IMR-90 (cell line): ENCODE measurements at regions not wholly inside any gene's neighbourhood (a gene's known extent, or its start where the extent isn't known, plus 50 kb on each side); places are given as distances from the start of the nearest gene placed in this dataset.

ENCODE experiments used
- ATAC-seq: fragments of 200-7000 bp; cut with Tn5 transposase; 2 replicates; pipeline ENCODE4 v1.9.1; 2020; ENCODE audit warnings: low read depth, mild to moderate bottlenecking, moderate library complexity
- BruUV-seq: library from RNA; stranded (reverse); fragments of 400-500 nt; replicated peaks from 2 replicates; lab custom pipeline; 2021; lab: Mats Ljungman, UMichigan
- CTCF ChIA-PET: fragments of 300-600 bp; formaldehyde crosslinking; extraction: SDS; loops from one replicate; lab custom pipeline; 2021; ENCODE audit warnings: antibody characterized with exemption; lab: Yijun Ruan, JAX
- POLR2A ChIA-PET: fragments of 300-600 bp; sonication (Branson Sonifier 250); formaldehyde crosslinking; loops from one replicate; lab custom pipeline; 2022; ENCODE audit warnings: antibody characterized with exemption; ENCODE audit not compliant: unreplicated experiment; lab: Charles Lee
- DNase-seq: peaks from one replicate; pipeline ENCODE4 v3.0.0; 2013
- H2AFZ ChIP-seq: replicated peaks from 2 replicates; pipeline ENCODE3; 2013; ENCODE audit warnings: low read length, mild to moderate bottlenecking; ENCODE audit not compliant: poor library complexity
- H2AK5ac ChIP-seq: 2 replicates; pipeline ENCODE4 v1.6.1; 2013; ENCODE audit warnings: low read depth, low read length, inconsistent platforms
- H2AK9ac ChIP-seq: replicated peaks from 2 replicates; pipeline ENCODE3; 2013; ENCODE audit warnings: mild to moderate bottlenecking, low read depth, low read length, moderate library complexity; ENCODE audit not compliant: poor library complexity
- H2BK120ac ChIP-seq: 2 replicates; pipeline ENCODE4 v1.6.1; 2013; ENCODE audit warnings: low read depth, low read length, inconsistent platforms
- H2BK15ac ChIP-seq: 3 replicates; pipeline ENCODE4 v1.6.1; 2013; ENCODE audit warnings: low read depth, low read length, inconsistent platforms
- H2BK20ac ChIP-seq: 2 replicates; pipeline ENCODE4 v1.6.1; 2013; ENCODE audit warnings: low read depth, mild to moderate bottlenecking, inconsistent platforms, low read length, moderate library complexity
- H2BK5ac ChIP-seq: 2 replicates; pipeline ENCODE4 v1.6.1; 2013; ENCODE audit warnings: mild to moderate bottlenecking, low read depth, low read length, inconsistent platforms; ENCODE audit not compliant: poor library complexity, severe bottlenecking
- H3K14ac ChIP-seq: replicated peaks from 2 replicates; pipeline ENCODE4 v1.6.1; 2013; ENCODE audit warnings: low read depth, low read length, inconsistent platforms
- H3K18ac ChIP-seq: 2 replicates; pipeline ENCODE4 v1.6.1; 2013; ENCODE audit warnings: low read depth, low read length, control low read depth
- H3K23ac ChIP-seq: 2 replicates; pipeline ENCODE4 v1.6.1; 2013; ENCODE audit warnings: low read depth, low read length, inconsistent platforms
- H3K27ac ChIP-seq: 2 replicates; pipeline ENCODE4 v1.5.1; 2013; ENCODE audit warnings: mild to moderate bottlenecking, control low read depth, low read length; ENCODE audit not compliant: insufficient read depth
- H3K27me3 ChIP-seq: 2 replicates; pipeline ENCODE4 v1.6.1; 2013; ENCODE audit warnings: low read length; ENCODE audit not compliant: control insufficient read depth, insufficient read depth
- H3K36me3 ChIP-seq: 2 replicates; pipeline ENCODE4 v1.6.1; 2013; ENCODE audit warnings: low read length, mixed read lengths; ENCODE audit not compliant: control insufficient read depth, insufficient read depth
- H3K4ac ChIP-seq: 2 replicates; pipeline ENCODE4 v1.6.1; 2013; ENCODE audit warnings: low read depth, low read length, inconsistent platforms
- H3K4me1 ChIP-seq: 2 replicates; pipeline ENCODE4 v1.6.1; 2013; ENCODE audit warnings: low read length, mixed read lengths; ENCODE audit not compliant: control insufficient read depth, insufficient read depth
- H3K4me2 ChIP-seq: 2 replicates; pipeline ENCODE4 v1.6.1; 2013; ENCODE audit warnings: low read depth, mild to moderate bottlenecking, control low read depth, low read length, moderate library complexity
- H3K4me3 ChIP-seq: 2 replicates; pipeline ENCODE4 v1.5.1; 2013; ENCODE audit warnings: low read depth, mild to moderate bottlenecking, control low read depth, low read length, moderate library complexity; ENCODE audit not compliant: insufficient read depth
- H3K56ac ChIP-seq: 2 replicates; pipeline ENCODE4 v1.6.1; 2013; ENCODE audit warnings: low read length, inconsistent platforms; ENCODE audit not compliant: insufficient read depth; ENCODE audit errors: extremely low read depth
- H3K79me1 ChIP-seq, 2 experiments: 2 replicates each; pipeline ENCODE4 v1.6.1; 2013; ENCODE audit warnings: low read length in 2 of 2, inconsistent platforms in 1 of 2, low read depth in 1 of 2
- H3K9ac ChIP-seq: 2 replicates; pipeline ENCODE4 v1.6.1; 2013; ENCODE audit warnings: low read depth, low read length, control low read depth
- H3K9me1 ChIP-seq: 2 replicates; pipeline ENCODE4 v1.6.1; 2013; ENCODE audit warnings: low read length, inconsistent platforms; ENCODE audit not compliant: insufficient read depth
- H3K9me3 ChIP-seq: 2 replicates; pipeline ENCODE4 v1.6.1; 2013; ENCODE audit warnings: low read length; ENCODE audit not compliant: control insufficient read depth, insufficient read depth
- H4K20me1 ChIP-seq: 2 replicates; pipeline ENCODE4 v1.6.1; 2013; ENCODE audit warnings: low read length, inconsistent platforms; ENCODE audit not compliant: insufficient read depth
- H4K5ac ChIP-seq: 2 replicates; pipeline ENCODE4 v1.6.1; 2013; ENCODE audit warnings: mild to moderate bottlenecking, low read depth, low read length, control low read depth
- H4K8ac ChIP-seq, 2 experiments: 2 replicates each; pipeline ENCODE4 v1.6.1; 2013; ENCODE audit warnings: low read depth in 2 of 2, low read length in 2 of 2, control low read depth in 1 of 2, inconsistent platforms in 1 of 2
- H4K91ac ChIP-seq: 2 replicates; pipeline ENCODE4 v1.6.1; 2013; ENCODE audit warnings: low read depth, low read length, inconsistent platforms; ENCODE audit not compliant: insufficient read depth
- BHLHE40 ChIP-seq: fragments of 150-350 bp; IDR thresholded peaks from 2 replicates; pipeline ENCODE4 v1.6.1; 2016; ENCODE audit warnings: mild to moderate bottlenecking, low read depth, low read length
- CEBPB ChIP-seq: IDR thresholded peaks from 2 replicates; pipeline ENCODE4 v1.6.1; 2012; ENCODE audit warnings: low read depth, low read length, improper control_type of control experiment
- CHD1 ChIP-seq: IDR thresholded peaks from 2 replicates; pipeline ENCODE4 v1.6.1; 2012; ENCODE audit warnings: low read depth, low read length, improper control_type of control experiment
- CTCF ChIP-seq: conservative IDR thresholded peaks from 2 replicates; pipeline ENCODE4 v1.5.1; 2012; ENCODE audit warnings: mild to moderate bottlenecking, low read depth, low read length, improper control_type of control experiment
- ELK1 ChIP-seq: fragments of 150-350 bp; IDR thresholded peaks from 2 replicates; pipeline ENCODE4 v1.6.1; 2016; ENCODE audit warnings: low read depth, mild to moderate bottlenecking, low read length, moderate library complexity, borderline replicate concordance
- FOS ChIP-seq: fragments of 150-350 bp; IDR thresholded peaks from 2 replicates; pipeline ENCODE4 v1.6.1; 2016; ENCODE audit warnings: low read depth, low read length
- MXI1 ChIP-seq: IDR thresholded peaks from 2 replicates; pipeline ENCODE4 v1.6.1; 2012; ENCODE audit warnings: low read depth, mild to moderate bottlenecking, low read length, moderate library complexity, borderline replicate concordance
- POLR2A ChIP-seq: IDR thresholded peaks from 2 replicates; pipeline ENCODE4 v1.6.1; 2012; ENCODE audit warnings: mild to moderate bottlenecking, low read depth, low read length
- RAD21 ChIP-seq: IDR thresholded peaks from 2 replicates; pipeline ENCODE4 v1.6.1; 2012; ENCODE audit warnings: low read length, improper control_type of control experiment
- RCOR1 ChIP-seq: IDR thresholded peaks from 2 replicates; pipeline ENCODE4 v1.6.1; 2012; ENCODE audit warnings: mild to moderate bottlenecking, low read length, improper control_type of control experiment; ENCODE audit not compliant: insufficient replicate concordance
- RFX5 ChIP-seq: IDR thresholded peaks from 2 replicates; pipeline ENCODE4 v1.8.0; 2012; ENCODE audit warnings: low read depth, mild to moderate bottlenecking, low read length, moderate library complexity
- SMC3 ChIP-seq: fragments of 150-350 bp; IDR thresholded peaks from 2 replicates; pipeline ENCODE4 v1.6.1; 2016; ENCODE audit warnings: low read depth, mild to moderate bottlenecking, antibody characterized with exemption, low read length, moderate library complexity
- USF2 ChIP-seq: fragments of 150-350 bp; IDR thresholded peaks from 2 replicates; pipeline ENCODE4 v1.6.1; 2017; ENCODE audit warnings: mild to moderate bottlenecking, antibody characterized with exemption, low read length, low read depth
- WGBS, 2 experiments: methylation state at CpG; one replicate each; pipeline versions ENCODE4 v1.1.5 to v1.1.7; 2013; ENCODE audit warnings: missing lambda C conversion rate in 2 of 2; ENCODE audit not compliant: insufficient read length in 1 of 2; ENCODE audit errors: extremely low coverage in 2 of 2; 5-methylcytosine and 5-hydroxymethylcytosine counted together
- dilution Hi-C: fragments of 300-500 bp; cut with HindIII; formaldehyde crosslinking; loops from one replicate; pipeline ENCODE4 v1.14.3; 2018; ENCODE audit warnings: low sequenced_read_pairs; ENCODE audit not compliant: unreplicated experiment
- in situ Hi-C: fragments of 300-500 bp; cut with MboI; formaldehyde crosslinking; loops from 3 replicates; pipeline ENCODE4 v1.14.3; 2019; ENCODE audit warnings: low sequenced_read_pairs, inconsistent platforms, mixed read lengths
- intact Hi-C: fragments of 100-400 bp; cut with micrococcal nuclease; formaldehyde crosslinking; loops from 2 replicates; pipeline ENCODE4 v1.10.0; 2022

GRCh38 chr16:50489182-50489581 lies 59.0 kb upstream of the NKD1 start:
- Histone ChIP-seq H3K4me3 (no peak overlapping the region), H3K56ac (no peak overlapping the region), H3K9me1 (no peaks in the 10 kb centered on the region), H3K4me1 (no peaks in the 10 kb centered on the region), H3K18ac (no peak overlapping the region), H4K91ac (no peak overlapping the region), H4K8ac (no peak overlapping the region), H3K23ac (no peak overlapping the region), H3K4ac (no peak overlapping the region), H3K9me3 (no peaks in the 10 kb centered on the region), H2AFZ (peak overlapping the region; percentile 21), H2BK120ac (no peak overlapping the region), H3K9ac (no peak overlapping the region), H4K20me1 (no peaks in the 10 kb centered on the region), H2AK9ac (no peak overlapping the region), H2BK15ac (no peak overlapping the region), H2AK5ac (no peak overlapping the region), H3K79me1 (no peaks in the 10 kb centered on the region), H3K14ac (no peak overlapping the region), H3K4me2 (no peak overlapping the region), H2BK20ac (no peak overlapping the region), H2BK5ac (no peak overlapping the region), H3K27me3 (no peaks in the 10 kb centered on the region), H3K27ac (no peak overlapping the region), H4K5ac (no peak overlapping the region), H3K36me3 (no peaks in the 10 kb centered on the region)
- in situ Hi-C loops = no loop called here
- no CpG with 5 or more reads among the region's 3 CpGs for WGBS, 2 experiments
- dilution Hi-C loops = no loop called here
- ChIA-PET CTCF (no interaction called here), POLR2A (no interaction called here)
- BruUV-seq = no TSS peak
- ATAC-seq = no peak
- TF ChIP-seq USF2 (no peak), POLR2A (no peak), RFX5 (no peak), CTCF (no peak), SMC3 (no peak), MXI1 (no peak), RCOR1 (no peak), CHD1 (no peak), FOS (no peak), BHLHE40 (no peak), RAD21 (no peak), CEBPB (no peak), ELK1 (no peak)
- intact Hi-C loops = no loop called here
- no peak for DNase-seq
